HPDE6-E6E7 (cell line): ENCODE measurements at regions not wholly inside any gene's neighbourhood (a gene's known extent, or its start where the extent isn't known, plus 50 kb on each side); places are given as distances from the start of the nearest gene placed in this dataset.
"Not testable (repeated sequence)": the region's sequence is repeated elsewhere in the genome, so short reads cannot be mapped to it uniquely, and the experiment has no call there.

Experiments
- DNase-seq: peaks from one replicate; pipeline ENCODE4 v3.0.0; 2011; ENCODE audit warnings: missing footprints; ENCODE audit errors: extremely low spot score

DNA sequence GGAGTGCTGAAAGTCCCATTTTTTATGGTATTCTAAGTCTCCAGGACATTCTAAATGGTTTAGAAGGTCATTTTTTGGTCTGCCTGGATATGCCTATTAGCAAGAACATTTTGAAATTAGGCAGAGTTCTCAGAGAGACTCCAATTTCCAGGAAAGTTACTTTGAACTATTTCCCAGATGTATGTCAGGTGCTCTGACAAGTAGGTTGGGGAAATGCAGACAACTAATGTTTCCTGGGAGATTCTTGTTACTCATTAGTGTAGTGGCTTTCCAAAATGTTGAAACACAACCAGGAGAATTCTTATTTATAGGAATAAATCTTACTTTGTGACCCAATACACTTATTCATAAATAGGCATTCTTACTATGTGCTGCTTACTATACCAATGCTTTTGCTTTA, 268.4 kb downstream of the ZNF37A start:
- DNase-seq = not testable (repeated sequence)

DNA sequence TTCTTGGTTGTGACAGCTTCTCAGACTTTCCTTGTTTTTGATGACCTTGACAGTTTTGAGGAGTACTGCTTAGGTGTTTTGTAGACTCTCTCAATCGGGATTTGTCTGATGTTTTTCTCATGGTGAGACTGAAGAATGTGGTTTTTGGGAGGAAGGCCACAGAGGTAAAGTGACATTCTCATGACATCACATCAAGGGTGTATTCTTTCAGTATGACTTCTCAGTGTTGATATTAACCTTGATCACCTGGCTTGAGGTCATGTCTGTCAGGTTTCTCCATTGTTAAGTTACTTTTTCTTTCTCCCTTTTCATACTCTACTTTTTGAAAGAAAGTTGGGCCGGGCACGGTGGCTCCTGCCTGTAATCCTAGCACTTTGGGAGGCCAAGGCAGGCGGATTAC, 269.9 kb downstream of the ZNF37A start:
- not testable (repeated sequence) for DNase-seq

GRCh38 chr10:38365917-38366316, 271.8 kb downstream of the ZNF37A start:
- DNase-seq = not testable (repeated sequence)

DNA sequence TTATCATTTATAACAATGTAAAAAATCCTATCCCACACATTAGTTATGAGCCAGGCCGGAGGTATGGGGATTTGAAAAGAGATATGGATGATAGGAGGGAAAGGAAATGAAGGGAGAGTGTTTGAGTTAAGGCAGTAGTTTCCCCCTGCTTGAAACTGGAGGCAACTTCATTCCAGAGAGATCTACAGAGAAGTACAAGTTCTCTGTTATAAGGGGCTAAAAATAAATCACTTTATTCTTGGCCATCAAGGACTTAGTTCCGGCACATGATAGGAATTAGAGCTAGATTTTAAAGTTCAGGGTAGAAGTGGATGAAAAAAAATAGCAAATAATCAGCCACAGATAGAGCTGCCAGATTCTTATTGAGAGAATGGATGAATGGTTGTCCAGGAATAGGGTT, 289.7 kb downstream of the ZNF37A start:
- not testable (repeated sequence) for DNase-seq

DNA sequence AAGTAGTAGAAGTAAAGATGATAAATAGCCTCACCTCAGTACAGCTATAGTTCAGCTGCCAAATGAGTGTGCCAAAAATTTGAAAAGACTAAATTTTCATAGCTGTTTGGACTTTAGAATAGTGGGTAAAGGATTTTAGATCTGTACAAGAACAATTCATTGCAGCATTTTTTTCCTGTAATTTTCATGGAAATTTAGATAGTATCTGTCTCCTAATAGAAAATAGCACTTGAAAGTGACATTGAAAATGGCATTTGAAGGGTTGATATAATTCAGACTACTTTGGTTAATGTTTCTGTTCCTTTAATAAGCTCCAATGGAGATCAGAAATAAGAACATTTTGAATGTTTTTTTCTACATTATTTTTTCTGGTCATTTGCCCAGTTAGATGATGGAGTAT, 292.7 kb downstream of the ZNF37A start:
- DNase-seq = not testable (repeated sequence)

- not testable (repeated sequence) for DNase-seq
Observed at GRCh38 chr10:38390725-38391124, 296.6 kb downstream of the ZNF37A start.

GRCh38 chr10:38395465-38395864, 301.3 kb downstream of the ZNF37A start:
- DNase-seq = not testable (repeated sequence)

GRCh38 chr10:38396178-38396954, 302.2 kb downstream of the ZNF37A start:
- not testable (repeated sequence) for DNase-seq

- not testable (repeated sequence) for DNase-seq
Observed at GRCh38 chr10:38401565-38401964, 307.4 kb downstream of the ZNF37A start.

DNA sequence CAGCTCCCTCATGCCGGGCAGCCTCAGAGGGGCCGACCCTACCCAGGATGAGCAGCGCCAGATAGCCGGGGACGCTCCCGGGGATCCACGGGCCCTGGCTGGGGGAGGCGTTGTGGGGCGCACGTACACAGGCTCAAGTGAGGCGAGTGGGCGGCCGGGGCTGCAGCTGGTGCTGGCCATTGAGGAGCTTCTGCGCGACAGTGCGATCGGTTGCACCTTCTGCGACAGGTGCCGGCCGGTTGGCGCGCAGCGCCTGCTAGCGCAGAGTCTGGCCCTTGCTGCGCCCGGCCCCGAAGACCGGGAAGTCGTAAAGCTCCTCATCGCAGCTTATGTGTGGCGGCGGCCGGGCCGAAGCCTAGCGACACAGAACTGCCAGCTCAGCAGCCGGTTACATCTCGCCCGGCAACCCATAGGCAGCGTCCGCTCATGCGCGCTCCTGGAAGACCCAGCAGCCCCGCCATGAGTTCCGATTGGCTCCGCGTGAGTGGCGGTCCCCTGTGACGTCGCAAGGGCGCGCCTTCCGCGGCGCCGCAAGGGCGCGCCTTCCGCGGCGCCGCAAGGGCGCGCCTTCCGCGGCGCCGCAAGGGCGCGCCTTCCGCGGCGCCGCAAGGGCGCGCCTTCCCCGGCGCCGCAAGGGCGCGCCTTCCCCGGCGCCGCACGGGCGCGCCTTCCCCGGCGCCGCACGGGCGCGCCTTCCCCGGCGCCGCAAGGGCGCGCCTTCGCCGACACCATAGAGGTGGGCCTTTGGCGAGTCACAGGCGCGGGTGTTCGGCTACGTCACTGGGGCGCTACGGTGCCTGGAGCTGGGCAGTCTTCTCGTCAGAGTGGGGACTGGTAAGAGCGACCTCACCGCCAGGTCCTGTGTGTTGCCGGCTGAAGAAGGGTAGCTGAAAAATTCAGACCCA, 308.6 kb downstream of the ZNF37A start:
- DNase-seq = peak; percentile 35

GRCh38 chr10:38403347-38404117, 309.4 kb downstream of the ZNF37A start:
- DNase-seq = not testable (repeated sequence)

DNA sequence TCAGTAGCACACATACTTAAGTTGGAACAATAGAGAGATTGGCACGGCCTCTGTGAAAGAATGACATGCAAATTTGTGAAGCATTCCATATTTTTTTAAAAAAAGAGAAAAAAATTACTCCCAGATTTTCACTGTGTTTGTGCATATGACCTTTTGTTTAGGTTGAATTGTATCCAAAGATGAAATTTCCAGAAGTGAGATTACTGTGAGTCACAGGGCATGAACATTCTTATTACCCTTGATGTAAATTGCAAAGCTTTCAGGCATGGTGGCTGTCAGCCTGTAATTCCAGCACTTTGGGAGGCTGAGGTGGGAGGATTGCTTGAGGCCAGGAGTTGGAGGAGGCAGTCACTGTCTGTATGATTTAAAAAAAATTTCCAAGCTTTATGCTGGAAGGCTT, 329.5 kb downstream of the ZNF37A start:
- DNase-seq = not testable (repeated sequence)

GRCh38 chr10:38430242-38430641, 336.1 kb downstream of the ZNF37A start:
- not testable (repeated sequence) for DNase-seq

GRCh38 chr10:38437359-38437758, 343.2 kb downstream of the ZNF37A start:
- not testable (repeated sequence) for DNase-seq

GRCh38 chr10:38448614-38449355, 354.6 kb downstream of the ZNF37A start:
- DNase-seq = not testable (repeated sequence)

- DNase-seq = not testable (repeated sequence)
Observed at GRCh38 chr10:38449618-38450017, 355.5 kb downstream of the ZNF37A start.

DNA sequence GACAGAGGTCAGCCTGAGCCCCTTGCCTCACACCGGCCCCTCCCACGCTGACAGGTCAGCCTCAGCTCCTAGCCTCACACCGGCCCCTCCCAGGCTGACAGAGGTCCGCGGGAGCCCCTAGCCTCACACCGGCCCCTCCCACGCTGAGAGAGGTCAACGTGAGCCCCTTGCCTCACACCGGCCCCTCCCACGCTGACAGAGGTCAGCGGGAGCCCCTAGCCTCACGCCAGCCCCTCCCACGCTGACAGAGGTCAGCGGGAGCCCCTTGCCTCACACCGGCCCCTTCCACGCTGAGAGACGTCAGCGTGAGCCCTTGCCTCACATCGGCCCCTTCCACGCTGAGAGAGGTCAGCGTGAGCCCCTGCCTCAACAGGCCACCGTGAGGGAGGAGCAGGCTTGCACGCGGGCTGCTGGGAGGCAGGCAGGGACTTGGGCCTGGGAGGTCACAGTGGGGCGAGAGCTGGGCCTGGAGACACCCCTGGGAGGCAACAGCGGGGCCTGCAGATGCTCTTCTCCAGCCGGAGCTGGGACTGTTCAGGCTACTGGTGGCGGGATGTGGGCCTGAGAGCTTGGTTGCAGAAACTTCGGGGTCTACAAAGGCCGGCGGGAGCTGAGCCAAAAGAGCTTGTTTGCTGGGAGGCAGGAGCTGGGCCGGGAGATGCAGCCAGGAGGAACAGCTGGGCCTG, 356.4 kb downstream of the ZNF37A start:
- not testable (repeated sequence) for DNase-seq

- DNase-seq = not testable (repeated sequence)
Observed at GRCh38 chr10:38451306-38451967, 357.3 kb downstream of the ZNF37A start.
